Upper lobe of left lung (tissue), 6 donors: ENCODE measurements at regions not wholly inside any gene's neighbourhood (a gene's known extent, or its start where the extent isn't known, plus 50 kb on each side); places are given as distances from the start of the nearest gene placed in this dataset.

Experiments
- ATAC-seq, 2 donors: fragments of 200-7000 bp; cut with Tn5 transposase; one replicate each; pipeline ENCODE4 v1.9.1; 2022; ENCODE audit warnings: mild to moderate bottlenecking in 2 of 2, moderate library complexity in 2 of 2; ENCODE audit not compliant: low FRiP score in 2 of 2
- DNase-seq, 2 donors: peaks; one replicate each; pipeline ENCODE4 v3.0.0-alpha.2; 2019 to 2020
- H3K27ac ChIP-seq, 4 donors: fragments of 200-600 bp; sonication (generic); one replicate each; pipeline ENCODE4 v1.5.1; 2016 to 2019
- H3K27me3 ChIP-seq, 4 donors: fragments of 200-600 bp; sonication (generic); one replicate each; pipeline ENCODE4 v1.5.1; 2017 to 2019
- H3K36me3 ChIP-seq, 4 donors: fragments of 200-600 bp; sonication (generic); one replicate each; pipeline ENCODE4 v1.5.1; 2016 to 2019
- H3K4me1 ChIP-seq, 4 donors: fragments of 200-600 bp; sonication (generic); one replicate each; pipeline ENCODE4 v1.5.1; 2018 to 2019
- H3K4me3 ChIP-seq, 4 donors: fragments of 200-600 bp; sonication (generic); one replicate each; pipeline ENCODE4 v1.5.1; 2017 to 2019; ENCODE audit warnings: mild to moderate bottlenecking in 2 of 4, moderate library complexity in 1 of 4
- H3K9me3 ChIP-seq, 4 donors: fragments of 200-600 bp; sonication (generic); one replicate each; pipeline ENCODE4 v1.5.1; 2018 to 2019
- EP300 ChIP-seq, 4 donors: sonication (generic); formaldehyde crosslinking; IDR thresholded peaks; one replicate each; pipeline ENCODE4 v1.5.1; 2017; ENCODE audit warnings: antibody characterized with exemption in 4 of 4, control low read depth in 2 of 4
- POLR2A ChIP-seq, 4 donors: fragments of 450-650 bp; IDR thresholded peaks; one replicate each; pipeline ENCODE4 v1.5.1; 2016 to 2017; ENCODE audit warnings: antibody characterized with exemption in 4 of 4, mild to moderate bottlenecking in 2 of 4
- POLR2AphosphoS5 ChIP-seq, 2 donors: sonication (generic); formaldehyde crosslinking; IDR thresholded peaks; one replicate each; pipeline ENCODE4 v1.5.1; 2017; ENCODE audit warnings: antibody characterized with exemption in 2 of 2
- WGBS, 2 donors: methylation state at CpG; one replicate each; pipeline ENCODE4 v1.1.5; 2017 to 2018; 5-methylcytosine and 5-hydroxymethylcytosine counted together
- TF ChIP-seq, protein P1 (sequence below), 6 experiments: fragments of 450-650 bp in 4 of 6; fragments of 200-600 bp in 2 of 6; sonication (generic) in 2 of 6; IDR thresholded peaks; one replicate each; pipeline ENCODE4 v1.5.1; 2016 to 2019; ENCODE audit warnings: antibody characterized with exemption in 6 of 6
- donor health status: DM: no; HTN: no; CAD: no; lungs with moderate emphysema.
- donor health status: DM: no; HTN: yes; CAD: no; lungs with severe emphysema.

DNA sequence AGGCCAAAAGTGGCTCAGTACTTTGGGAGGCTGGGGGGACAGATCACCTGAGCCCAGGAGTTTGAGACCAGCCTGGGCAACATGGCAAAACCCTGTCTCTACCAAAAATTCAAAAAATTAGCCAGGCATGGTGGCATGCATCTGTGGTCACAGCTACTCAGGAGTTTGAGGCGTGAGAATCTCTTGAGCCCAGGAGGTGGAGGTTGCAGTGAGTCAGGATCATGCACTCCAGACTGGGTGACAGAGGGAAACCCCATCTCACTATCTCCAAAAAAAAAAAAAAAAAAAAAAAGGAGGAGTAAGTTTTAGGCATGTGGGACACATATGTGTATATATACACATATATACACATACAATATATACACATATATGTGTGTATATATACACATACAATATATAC is 165.3 kb upstream of the DPYD start:
- no peak for DNase-seq
- no peaks in the 10 kb centered on the region for H3K4me1 ChIP-seq
- no peaks in the 10 kb centered on the region for H3K9me3 ChIP-seq
- WGBS, 2 donors = 93 to 94% methylated on average over 1 of the region's 1 CpG
- TF ChIP-seq, protein P1, sequence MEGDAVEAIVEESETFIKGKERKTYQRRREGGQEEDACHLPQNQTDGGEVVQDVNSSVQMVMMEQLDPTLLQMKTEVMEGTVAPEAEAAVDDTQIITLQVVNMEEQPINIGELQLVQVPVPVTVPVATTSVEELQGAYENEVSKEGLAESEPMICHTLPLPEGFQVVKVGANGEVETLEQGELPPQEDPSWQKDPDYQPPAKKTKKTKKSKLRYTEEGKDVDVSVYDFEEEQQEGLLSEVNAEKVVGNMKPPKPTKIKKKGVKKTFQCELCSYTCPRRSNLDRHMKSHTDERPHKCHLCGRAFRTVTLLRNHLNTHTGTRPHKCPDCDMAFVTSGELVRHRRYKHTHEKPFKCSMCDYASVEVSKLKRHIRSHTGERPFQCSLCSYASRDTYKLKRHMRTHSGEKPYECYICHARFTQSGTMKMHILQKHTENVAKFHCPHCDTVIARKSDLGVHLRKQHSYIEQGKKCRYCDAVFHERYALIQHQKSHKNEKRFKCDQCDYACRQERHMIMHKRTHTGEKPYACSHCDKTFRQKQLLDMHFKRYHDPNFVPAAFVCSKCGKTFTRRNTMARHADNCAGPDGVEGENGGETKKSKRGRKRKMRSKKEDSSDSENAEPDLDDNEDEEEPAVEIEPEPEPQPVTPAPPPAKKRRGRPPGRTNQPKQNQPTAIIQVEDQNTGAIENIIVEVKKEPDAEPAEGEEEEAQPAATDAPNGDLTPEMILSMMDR (IDR thresholded peaks at IDR 0.05) = no peak
- TF ChIP-seq POLR2A (IDR thresholded peaks at IDR 0.05) (no peak), EP300 (IDR thresholded peaks at IDR 0.05) (no peak), POLR2AphosphoS5 (IDR thresholded peaks at IDR 0.05) (no peak)
- H3K27me3 ChIP-seq = no peaks in the 10 kb centered on the region
- ATAC-seq = no peak
- no peaks in the 10 kb centered on the region for H3K36me3 ChIP-seq
- no peak overlapping the region for H3K27ac ChIP-seq
- no peak overlapping the region for H3K4me3 ChIP-seq

DNA sequence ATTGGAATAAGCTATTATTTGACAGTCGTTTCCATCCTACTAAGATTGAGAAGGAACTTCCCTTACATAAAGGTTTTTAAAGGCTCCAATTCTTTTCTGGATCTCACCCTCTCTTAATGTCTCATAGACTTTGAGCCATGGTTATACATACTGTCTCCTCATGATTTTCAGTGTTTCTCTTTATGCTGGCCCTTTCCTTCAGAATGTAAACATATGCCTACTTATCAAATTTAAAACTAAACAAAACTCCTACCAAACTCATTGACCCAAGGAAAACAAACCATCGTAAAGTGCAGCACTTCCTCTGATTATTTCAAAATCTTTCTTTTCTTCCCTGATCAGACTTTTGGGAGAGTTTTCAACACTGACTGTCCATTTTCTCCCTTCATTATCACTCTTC is 163.4 kb upstream of the DPYD start:
- no peak for TF ChIP-seq POLR2AphosphoS5 (IDR thresholded peaks at IDR 0.05)
- TF ChIP-seq, protein P1 (IDR thresholded peaks at IDR 0.05) = no peak
- no peak for TF ChIP-seq EP300 (IDR thresholded peaks at IDR 0.05)
- no peak for TF ChIP-seq POLR2A (IDR thresholded peaks at IDR 0.05)
- Histone ChIP-seq H3K36me3 (no peaks in the 10 kb centered on the region), H3K4me3 (no peak overlapping the region), H3K4me1 (no peaks in the 10 kb centered on the region), H3K27me3 (no peaks in the 10 kb centered on the region), H3K9me3 (no peaks in the 10 kb centered on the region), H3K27ac (no peak overlapping the region)
- WGBS, 2 donors = 44 to 50% methylated on average over 2 of the region's 2 CpGs
- DNase-seq (no peak), ATAC-seq (no peak)

DNA sequence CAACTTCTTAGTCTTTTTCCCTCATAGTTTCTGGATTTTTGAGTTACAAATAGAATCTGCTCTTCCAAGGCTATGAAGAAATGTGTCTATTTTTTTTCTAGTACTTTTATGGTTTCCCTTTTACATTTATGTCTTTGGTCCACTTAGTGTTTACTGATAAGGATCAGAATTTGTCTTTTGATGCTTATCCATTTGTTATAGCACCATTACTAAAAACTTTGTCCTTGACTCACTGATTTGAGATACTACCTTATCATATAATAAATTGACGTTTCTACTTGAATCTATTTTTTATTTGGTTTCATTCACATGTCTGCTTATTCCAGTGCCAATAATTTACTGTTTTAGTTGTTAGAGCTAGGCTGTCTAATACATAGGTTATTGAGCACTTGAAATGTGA is 161.1 kb upstream of the DPYD start:
- Histone ChIP-seq H3K9me3 (no peaks in the 10 kb centered on the region), H3K27me3 (no peaks in the 10 kb centered on the region), H3K27ac (no peak overlapping the region), H3K36me3 (no peaks in the 10 kb centered on the region), H3K4me1 (no peaks in the 10 kb centered on the region), H3K4me3 (no peak overlapping the region)
- TF ChIP-seq, protein P1 (IDR thresholded peaks at IDR 0.05) = no peak
- TF ChIP-seq POLR2A (IDR thresholded peaks at IDR 0.05) = no peak
- no peak for TF ChIP-seq POLR2AphosphoS5 (IDR thresholded peaks at IDR 0.05)
- no peak for TF ChIP-seq EP300 (IDR thresholded peaks at IDR 0.05)
- ATAC-seq (no peak), DNase-seq (no peak)
- WGBS, 2 donors = 66 to 70% methylated on average over 1 of the region's 1 CpG

DNA sequence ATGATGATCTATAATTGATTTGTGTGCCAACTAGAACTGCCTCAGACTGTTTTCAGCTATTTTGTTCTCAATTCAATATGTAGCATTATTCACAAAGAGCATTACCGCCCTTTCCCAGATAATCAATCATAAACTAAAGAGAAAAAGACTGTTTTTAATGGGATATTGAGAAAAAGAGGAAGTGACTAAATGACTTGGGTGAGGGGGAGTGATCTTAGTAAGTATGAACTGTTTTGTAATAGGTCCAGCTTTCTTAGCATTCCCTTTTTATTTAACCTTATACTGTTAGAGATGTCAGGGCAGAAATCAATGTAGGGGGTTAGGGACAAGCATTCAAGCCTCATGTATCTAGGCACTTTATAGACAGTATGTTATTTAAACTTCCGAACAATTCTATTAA is 157.8 kb upstream of the DPYD start:
- TF ChIP-seq EP300 (IDR thresholded peaks at IDR 0.05) = no peak
- H3K36me3 ChIP-seq = no peaks in the 10 kb centered on the region
- H3K27me3 ChIP-seq = no peaks in the 10 kb centered on the region
- ATAC-seq (no peak), DNase-seq (no peak)
- WGBS, 2 donors = 85 to 88% methylated on average over 2 of the region's 2 CpGs
- H3K4me1 ChIP-seq = no peaks in the 10 kb centered on the region
- no peak overlapping the region for H3K4me3 ChIP-seq
- no peak overlapping the region for H3K27ac ChIP-seq
- H3K9me3 ChIP-seq = no peaks in the 10 kb centered on the region

DNA sequence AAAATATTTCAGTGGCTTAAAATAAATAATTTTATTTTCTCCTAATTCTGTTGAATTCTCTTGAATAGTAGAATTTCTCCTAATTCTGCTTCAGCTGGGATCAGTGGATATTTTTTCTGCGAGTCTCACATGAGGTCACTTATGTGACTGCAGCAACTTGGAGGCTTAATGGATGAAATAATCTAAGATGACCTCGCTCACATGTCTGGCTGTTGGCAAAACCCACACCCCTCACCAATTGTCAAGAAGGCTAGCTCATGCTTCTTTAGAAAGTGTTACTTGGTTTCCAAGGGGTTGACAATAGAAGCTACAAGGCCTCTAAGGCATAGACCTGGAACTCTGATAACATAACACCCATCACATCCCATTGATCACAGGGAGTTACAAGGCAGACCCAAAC is 156.9 kb upstream of the DPYD start:
- Histone ChIP-seq H3K4me3 (no peak overlapping the region), H3K27ac (no peak overlapping the region), H3K27me3 (no peaks in the 10 kb centered on the region), H3K4me1 (no peaks in the 10 kb centered on the region), H3K9me3 (no peaks in the 10 kb centered on the region), H3K36me3 (no peaks in the 10 kb centered on the region)
- 90 to 93% methylated on average over 2 of the region's 2 CpGs for WGBS, 2 donors
- DNase-seq (no peak), ATAC-seq (no peak)
- TF ChIP-seq, protein P1 (IDR thresholded peaks at IDR 0.05) = no peak
- TF ChIP-seq EP300 (IDR thresholded peaks at IDR 0.05) = no peak
- TF ChIP-seq POLR2AphosphoS5 (IDR thresholded peaks at IDR 0.05) = no peak
- TF ChIP-seq POLR2A (IDR thresholded peaks at IDR 0.05) = no peak
